Sigmoid colon (tissue), 6 donors: ENCODE measurements at regions not wholly inside any gene's neighbourhood (a gene's known extent, or its start where the extent isn't known, plus 50 kb on each side); places are given as distances from the start of the nearest gene placed in this dataset.

Experiments used
- DNase-seq: peaks from one replicate; pipeline ENCODE4 v3.0.0-alpha.2; 2019
- H3K27ac ChIP-seq, 4 donors: fragments of 200-600 bp; sonication (generic); one replicate each; pipeline ENCODE4 v1.5.1; 2016 to 2019; ENCODE audit warnings: mild to moderate bottlenecking in 1 of 4
- H3K27me3 ChIP-seq, 3 donors: fragments of 200-600 bp; sonication (generic); one replicate each; pipeline ENCODE4 v1.5.1; 2019; ENCODE audit warnings: mild to moderate bottlenecking in 1 of 3
- H3K36me3 ChIP-seq, 4 donors: fragments of 200-600 bp; sonication (generic); one replicate each; pipeline ENCODE4 v1.5.1; 2016 to 2019
- H3K4me1 ChIP-seq, 4 donors: fragments of 200-600 bp; sonication (generic); one replicate each; pipeline ENCODE4 v1.5.1; 2017 to 2019
- H3K4me3 ChIP-seq, 4 donors: fragments of 200-600 bp; sonication (generic); one replicate each; pipeline ENCODE4 v1.5.1; 2017 to 2019; ENCODE audit warnings: mild to moderate bottlenecking in 2 of 4, moderate library complexity in 1 of 4
- H3K9me3 ChIP-seq, 4 donors: fragments of 200-600 bp in 3 of 4; sonication (generic) in 3 of 4; one replicate each; pipeline versions ENCODE4 v1.5.1 to v1.6.1; 2013 to 2019
- CTCF ChIP-seq, 4 experiments: fragments of 450-650 bp in 3 of 4; fragments of 200-600 bp in 1 of 4; IDR thresholded peaks; one replicate each; pipeline ENCODE4 v1.5.1; 2016 to 2019; ENCODE audit warnings: antibody characterized with exemption in 4 of 4, mild to moderate bottlenecking in 3 of 4, moderate library complexity in 2 of 4
- EP300 ChIP-seq, 4 donors: sonication (generic); formaldehyde crosslinking; IDR thresholded peaks; one replicate each; pipeline ENCODE4 v1.6.1; 2017; ENCODE audit warnings: antibody characterized with exemption in 4 of 4
- POLR2A ChIP-seq, 2 donors: fragments of 450-650 bp; IDR thresholded peaks; one replicate each; pipeline ENCODE4 v1.6.1; 2016; ENCODE audit warnings: antibody characterized with exemption in 2 of 2, mild to moderate bottlenecking in 2 of 2, moderate library complexity in 2 of 2
- POLR2AphosphoS5 ChIP-seq, 4 donors: sonication (generic); formaldehyde crosslinking; IDR thresholded peaks; one replicate each; pipeline ENCODE4 v1.6.1; 2017; ENCODE audit warnings: antibody characterized with exemption in 4 of 4
- WGBS, 2 donors: extraction: QIAGEN DNeasy Blood & Tissue Kit; methylation state at CpG; one replicate each; pipeline ENCODE4 v1.1.7; 2013; 5-methylcytosine and 5-hydroxymethylcytosine counted together
- intact Hi-C: fragments of 100-400 bp; cut with DNase I; formaldehyde crosslinking; loops from one replicate; pipeline ENCODE4 v1.15.1; 2023
- donor health status: healthy with polysubstance abuse.
- donor health status: healthy.

GRCh38 chr6:91088976-91089375, 502.1 kb upstream of the MAP3K7 start:
- TF ChIP-seq EP300 (IDR thresholded peaks at IDR 0.05) (no peak), POLR2A (IDR thresholded peaks at IDR 0.05) (no peak), POLR2AphosphoS5 (IDR thresholded peaks at IDR 0.05) (no peak), CTCF (IDR thresholded peaks at IDR 0.05) (no peak)
- no peaks in the 10 kb centered on the region for H3K9me3 ChIP-seq
- no peaks in the 10 kb centered on the region for H3K36me3 ChIP-seq
- DNase-seq: no peak
- H3K4me3 ChIP-seq: no peak overlapping the region
- H3K4me1 ChIP-seq: no peaks in the 10 kb centered on the region
- H3K27me3 ChIP-seq: no peaks in the 10 kb centered on the region
- WGBS, 2 donors: 80 to 89% methylated on average over 2 of the region's 2 CpGs
- intact Hi-C loops: no loop called here
- no peak overlapping the region for H3K27ac ChIP-seq

GRCh38 chr6:91088515-91088914, 501.6 kb upstream of the MAP3K7 start:
- Histone ChIP-seq H3K4me3 (no peak overlapping the region), H3K36me3 (no peaks in the 10 kb centered on the region), H3K27me3 (no peaks in the 10 kb centered on the region), H3K9me3 (no peaks in the 10 kb centered on the region), H3K27ac (no peak overlapping the region), H3K4me1 (no peaks in the 10 kb centered on the region)
- intact Hi-C loops: no loop called here
- DNase-seq: no peak
- TF ChIP-seq CTCF (IDR thresholded peaks at IDR 0.05) (no peak), POLR2A (IDR thresholded peaks at IDR 0.05) (no peak), POLR2AphosphoS5 (IDR thresholded peaks at IDR 0.05) (no peak), EP300 (IDR thresholded peaks at IDR 0.05) (no peak)
- WGBS, 2 donors: 29 to 68% methylated on average over 1 of the region's 1 CpG

- Histone ChIP-seq H3K27me3 (no peaks in the 10 kb centered on the region), H3K4me3 (no peak overlapping the region), H3K36me3 (no peaks in the 10 kb centered on the region), H3K9me3 (no peaks in the 10 kb centered on the region), H3K27ac (no peak overlapping the region), H3K4me1 (no peaks in the 10 kb centered on the region)
- intact Hi-C loops: no loop called here
- no peak for DNase-seq
- TF ChIP-seq POLR2A (IDR thresholded peaks at IDR 0.05) (no peak), EP300 (IDR thresholded peaks at IDR 0.05) (no peak), CTCF (IDR thresholded peaks at IDR 0.05) (no peak), POLR2AphosphoS5 (IDR thresholded peaks at IDR 0.05) (no peak)
- 65% methylated on average over 4 of the region's 4 CpGs for WGBS, 2 donors
Observed at GRCh38 chr6:91087908-91088307, 501.0 kb upstream of the MAP3K7 start.

GRCh38 chr6:91083211-91083610, 496.3 kb upstream of the MAP3K7 start:
- H3K4me3 ChIP-seq: no peak overlapping the region
- no peak for DNase-seq
- TF ChIP-seq CTCF (IDR thresholded peaks at IDR 0.05) (no peak), EP300 (IDR thresholded peaks at IDR 0.05) (no peak), POLR2AphosphoS5 (IDR thresholded peaks at IDR 0.05) (no peak), POLR2A (IDR thresholded peaks at IDR 0.05) (no peak)
- intact Hi-C loops: no loop called here
- no peak overlapping the region for H3K27ac ChIP-seq
- no peaks in the 10 kb centered on the region for H3K9me3 ChIP-seq
- no peaks in the 10 kb centered on the region for H3K36me3 ChIP-seq
- H3K27me3 ChIP-seq: no peaks in the 10 kb centered on the region
- WGBS, 2 donors: 75 to 82% methylated on average over 5 of the region's 5 CpGs
- no peaks in the 10 kb centered on the region for H3K4me1 ChIP-seq

- H3K4me3 ChIP-seq: no peak overlapping the region
- intact Hi-C loops: no loop called here
- H3K27me3 ChIP-seq: no peaks in the 10 kb centered on the region
- H3K9me3 ChIP-seq: no peaks in the 10 kb centered on the region
- no peak for TF ChIP-seq POLR2AphosphoS5 (IDR thresholded peaks at IDR 0.05)
- TF ChIP-seq CTCF (IDR thresholded peaks at IDR 0.05): no peak
- TF ChIP-seq EP300 (IDR thresholded peaks at IDR 0.05): no peak
- no peak for TF ChIP-seq POLR2A (IDR thresholded peaks at IDR 0.05)
- no peak overlapping the region for H3K27ac ChIP-seq
- H3K4me1 ChIP-seq: no peaks in the 10 kb centered on the region
- no peaks in the 10 kb centered on the region for H3K36me3 ChIP-seq
- DNase-seq: no peak
- 62 to 73% methylated on average over 3 of the region's 3 CpGs for WGBS, 2 donors
Observed at GRCh38 chr6:91082311-91082832, 495.5 kb upstream of the MAP3K7 start.
